ENCODE measurements at regions not wholly inside any gene's neighbourhood (a gene's known extent, or its start where the extent isn't known, plus 50 kb on each side); places are given as distances from the start of the nearest gene placed in this dataset.
"Not testable (repeated sequence)": the region's sequence is repeated elsewhere in the genome, so short reads cannot be mapped to it uniquely, and the experiment has no call there.

GRCh38 chr7:106344211-106344610 is 59.4 kb upstream of the NAMPT start:
- no peak overlapping the region for H3K27ac ChIP-seq
- TF ChIP-seq CTCF (IDR thresholded peaks at IDR 0.05) (no peak), ZFX (IDR thresholded peaks at IDR 0.05; ENCODE audit: borderline replicate concordance) (no peak)

DNA sequence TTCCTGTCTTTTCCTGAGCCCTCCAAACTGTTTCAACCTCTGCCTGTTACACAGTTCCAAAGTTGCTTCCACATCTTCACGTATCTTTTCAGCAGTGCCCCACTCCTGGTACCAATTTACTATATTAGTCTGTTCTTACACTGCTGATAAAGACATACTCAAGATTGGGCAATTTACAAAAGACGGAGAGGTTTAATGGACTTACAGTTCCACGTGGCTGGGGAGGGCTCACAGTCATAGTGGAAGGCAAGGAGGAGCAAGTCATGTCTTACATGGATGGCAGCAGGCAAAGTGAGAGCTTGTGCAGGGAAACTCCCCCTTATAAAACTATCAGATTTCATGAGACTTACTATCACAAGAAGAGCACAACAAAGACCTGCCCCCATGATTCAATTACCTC is 57.3 kb upstream of the NAMPT start:
- H3K27ac ChIP-seq: not testable (repeated sequence)

GRCh38 chr7:106340247-106340596 is 55.4 kb upstream of the NAMPT start:
- not testable (repeated sequence) for H3K27ac ChIP-seq

- no peak overlapping the region for H3K27ac ChIP-seq
- TF ChIP-seq ZFX (IDR thresholded peaks at IDR 0.05; ENCODE audit: borderline replicate concordance) (no peak), CTCF (IDR thresholded peaks at IDR 0.05) (no peak)
Observed at GRCh38 chr7:106339513-106340246, 54.9 kb upstream of the NAMPT start.

DNA sequence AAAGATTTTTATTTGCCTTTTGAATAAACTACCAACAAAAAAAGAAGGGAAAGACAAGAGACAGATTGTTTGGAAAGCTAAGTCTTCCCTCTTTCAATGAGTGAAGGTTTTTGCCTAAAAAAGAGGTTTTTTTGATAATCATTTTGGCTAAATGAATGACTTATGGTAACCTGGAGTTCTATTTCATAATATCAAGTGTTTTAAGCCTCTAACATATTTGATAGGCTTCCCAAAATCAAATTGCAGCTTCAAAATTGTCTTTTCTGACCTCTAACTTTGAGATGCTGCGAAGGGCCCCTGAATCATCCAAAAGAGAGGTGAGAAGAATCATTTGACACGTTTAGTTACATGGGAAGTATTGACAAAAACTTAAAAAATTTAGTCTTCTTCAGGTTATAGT is 53.0 kb upstream of the NAMPT start:
- TF ChIP-seq CTCF (IDR thresholded peaks at IDR 0.05): no peak
- TF ChIP-seq ZFX (IDR thresholded peaks at IDR 0.05; ENCODE audit: borderline replicate concordance): no peak

GRCh38 chr7:106335814-106336213 is 51.0 kb upstream of the NAMPT start:
- TF ChIP-seq CTCF (IDR thresholded peaks at IDR 0.05) (no peak), ZFX (IDR thresholded peaks at IDR 0.05; ENCODE audit: borderline replicate concordance) (no peak)
- H3K27ac ChIP-seq: no peak overlapping the region

More for the DNA sequence above, 53.0 kb upstream of the NAMPT start:
- no peak overlapping the region for H3K27ac ChIP-seq

Data from 22Rv1 (cell line).